GM13977 (cell line): ENCODE measurements at regions not wholly inside any gene's neighbourhood (a gene's known extent, or its start where the extent isn't known, plus 50 kb on each side); places are given as distances from the start of the nearest gene placed in this dataset.
A peak's percentile ranks its signal among the peaks of the same experiment; 100 is the strongest.

ENCODE experiments used
- DNase-seq: peaks from one replicate; pipeline ENCODE4 v3.0.0; 2012; ENCODE audit warnings: low spot score
- in situ Hi-C: fragments of 300-500 bp; cut with MboI; formaldehyde crosslinking; loops from one replicate; pipeline ENCODE4 v1.12.0; 2022; ENCODE audit warnings: low sequenced_read_pairs, low pct_unique_long_range_greater_than_20kb, mixed read lengths, inconsistent platforms; ENCODE audit not compliant: unreplicated experiment
- TF ChIP-seq, protein P1 (sequence below): IDR thresholded peaks from 2 replicates; pipeline ENCODE4 v1.5.1; 2012; ENCODE audit warnings: mild to moderate bottlenecking, control low read depth; ENCODE audit not compliant: insufficient read depth; ENCODE audit errors: extremely low read depth, missing control alignments

DNA sequence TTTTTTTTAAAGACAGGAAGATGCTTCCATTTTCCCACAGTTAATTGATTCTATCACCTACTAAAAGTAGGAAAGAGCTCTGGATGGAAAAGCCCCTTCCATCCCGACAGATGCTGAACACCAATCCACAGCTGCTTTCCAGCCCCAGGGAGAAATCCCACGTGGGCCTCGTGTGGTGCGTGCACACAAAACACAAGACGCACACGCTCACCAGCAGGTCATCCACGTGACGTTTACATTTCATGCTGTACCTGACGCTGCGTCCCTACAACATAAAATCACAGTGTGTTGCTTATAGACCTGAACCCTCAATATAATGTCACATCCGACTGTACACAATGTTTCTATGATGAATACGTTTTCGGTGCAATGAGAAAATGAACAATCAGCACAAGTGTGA lies 50.2 kb upstream of the DACT2 start:
- TF ChIP-seq, protein P1, sequence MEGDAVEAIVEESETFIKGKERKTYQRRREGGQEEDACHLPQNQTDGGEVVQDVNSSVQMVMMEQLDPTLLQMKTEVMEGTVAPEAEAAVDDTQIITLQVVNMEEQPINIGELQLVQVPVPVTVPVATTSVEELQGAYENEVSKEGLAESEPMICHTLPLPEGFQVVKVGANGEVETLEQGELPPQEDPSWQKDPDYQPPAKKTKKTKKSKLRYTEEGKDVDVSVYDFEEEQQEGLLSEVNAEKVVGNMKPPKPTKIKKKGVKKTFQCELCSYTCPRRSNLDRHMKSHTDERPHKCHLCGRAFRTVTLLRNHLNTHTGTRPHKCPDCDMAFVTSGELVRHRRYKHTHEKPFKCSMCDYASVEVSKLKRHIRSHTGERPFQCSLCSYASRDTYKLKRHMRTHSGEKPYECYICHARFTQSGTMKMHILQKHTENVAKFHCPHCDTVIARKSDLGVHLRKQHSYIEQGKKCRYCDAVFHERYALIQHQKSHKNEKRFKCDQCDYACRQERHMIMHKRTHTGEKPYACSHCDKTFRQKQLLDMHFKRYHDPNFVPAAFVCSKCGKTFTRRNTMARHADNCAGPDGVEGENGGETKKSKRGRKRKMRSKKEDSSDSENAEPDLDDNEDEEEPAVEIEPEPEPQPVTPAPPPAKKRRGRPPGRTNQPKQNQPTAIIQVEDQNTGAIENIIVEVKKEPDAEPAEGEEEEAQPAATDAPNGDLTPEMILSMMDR: no peak
- in situ Hi-C loops: no loop called here
- no peak for DNase-seq

GRCh38 chr6:168370310-168370991 lies 50.9 kb upstream of the DACT2 start:
- in situ Hi-C loops: no loop called here
- no peak for DNase-seq
- TF ChIP-seq, protein P1: peak; percentile 28

GRCh38 chr6:168371185-168371584 lies 51.6 kb upstream of the DACT2 start:
- no peak for DNase-seq
- in situ Hi-C loops: no loop called here
- TF ChIP-seq, protein P1: no peak

DNA sequence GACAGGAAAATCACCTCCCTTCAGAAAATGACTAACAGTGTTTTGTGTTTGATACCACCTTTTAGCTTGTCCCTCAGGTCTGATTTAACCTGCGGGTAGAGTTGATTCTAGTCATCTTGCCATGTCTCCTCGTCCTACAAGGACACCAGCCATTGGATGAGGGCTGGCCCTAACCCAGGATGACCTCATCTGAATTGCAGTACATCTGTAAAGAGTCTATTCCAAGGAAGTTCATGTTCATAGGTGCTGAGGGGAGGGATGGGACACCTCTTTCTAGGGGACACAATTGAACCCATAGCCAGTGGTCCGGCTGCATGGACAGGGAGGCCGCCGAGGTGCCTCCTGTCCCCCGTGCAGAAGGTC lies 52.0 kb upstream of the DACT2 start:
- in situ Hi-C loops: no loop called here
- DNase-seq: no peak
- TF ChIP-seq, protein P1: no peak

- TF ChIP-seq, protein P1: no peak
- DNase-seq: no peak
- in situ Hi-C loops: no loop called here
Measured at GRCh38 chr6:168371981-168372711, 52.6 kb upstream of the DACT2 start.

DNA sequence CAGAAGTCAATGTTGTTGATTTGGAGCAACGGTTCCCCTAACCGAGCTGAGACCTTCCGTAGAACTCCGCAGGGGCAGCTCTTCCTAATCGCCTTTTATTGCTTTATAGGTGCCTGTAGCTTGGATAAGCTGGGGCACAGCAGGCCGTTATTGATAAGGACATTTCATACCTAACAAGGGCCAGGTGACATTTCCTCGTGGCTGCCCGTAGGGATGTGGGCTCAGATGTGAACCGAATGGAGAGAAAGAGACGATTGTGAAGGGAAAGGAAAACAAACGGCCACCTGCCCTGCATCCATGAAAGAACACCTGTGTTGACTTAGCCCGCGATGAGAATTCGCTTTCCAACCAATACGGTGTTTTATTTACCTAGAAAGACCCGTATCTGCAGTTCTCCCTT lies 53.3 kb upstream of the DACT2 start:
- TF ChIP-seq, protein P1: no peak
- in situ Hi-C loops: no loop called here
- DNase-seq: no peak
